ENCODE measurements at regions not wholly inside any gene's neighbourhood (a gene's known extent, or its start where the extent isn't known, plus 50 kb on each side); places are given as distances from the start of the nearest gene placed in this dataset.

- H3K4me1 ChIP-seq (ENCODE audit: control insufficient read depth in 2 of 3, insufficient read depth in 2 of 3, low read depth in 1 of 3, low read length in 3 of 3), result no peaks in the 10 kb centered on the region
- H3K4me3 ChIP-seq (ENCODE audit: low read length in 3 of 3), result no peak overlapping the region
- intact Hi-C loops (cut with DNase I), result no loop called here
- no peaks in the 10 kb centered on the region for H3K9me3 ChIP-seq (ENCODE audit: control insufficient read depth in 2 of 3, insufficient read depth in 1 of 3, low read length in 3 of 3)
- H3K36me3 ChIP-seq (ENCODE audit: control insufficient read depth in 2 of 3, insufficient read depth in 3 of 3, low read length in 3 of 3), result no peaks in the 10 kb centered on the region
- no peak overlapping the region for H3K9ac ChIP-seq (ENCODE audit: low read length in 3 of 3)
- no peak overlapping the region for H3K27ac ChIP-seq (ENCODE audit: low read depth in 2 of 2, low read length in 2 of 2)
- DNase-seq, result no peak
- FAIRE-seq, result no peak
- TF ChIP-seq, protein P1, sequence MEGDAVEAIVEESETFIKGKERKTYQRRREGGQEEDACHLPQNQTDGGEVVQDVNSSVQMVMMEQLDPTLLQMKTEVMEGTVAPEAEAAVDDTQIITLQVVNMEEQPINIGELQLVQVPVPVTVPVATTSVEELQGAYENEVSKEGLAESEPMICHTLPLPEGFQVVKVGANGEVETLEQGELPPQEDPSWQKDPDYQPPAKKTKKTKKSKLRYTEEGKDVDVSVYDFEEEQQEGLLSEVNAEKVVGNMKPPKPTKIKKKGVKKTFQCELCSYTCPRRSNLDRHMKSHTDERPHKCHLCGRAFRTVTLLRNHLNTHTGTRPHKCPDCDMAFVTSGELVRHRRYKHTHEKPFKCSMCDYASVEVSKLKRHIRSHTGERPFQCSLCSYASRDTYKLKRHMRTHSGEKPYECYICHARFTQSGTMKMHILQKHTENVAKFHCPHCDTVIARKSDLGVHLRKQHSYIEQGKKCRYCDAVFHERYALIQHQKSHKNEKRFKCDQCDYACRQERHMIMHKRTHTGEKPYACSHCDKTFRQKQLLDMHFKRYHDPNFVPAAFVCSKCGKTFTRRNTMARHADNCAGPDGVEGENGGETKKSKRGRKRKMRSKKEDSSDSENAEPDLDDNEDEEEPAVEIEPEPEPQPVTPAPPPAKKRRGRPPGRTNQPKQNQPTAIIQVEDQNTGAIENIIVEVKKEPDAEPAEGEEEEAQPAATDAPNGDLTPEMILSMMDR (IDR thresholded peaks at IDR 0.05; ENCODE audit: borderline replicate concordance, extremely low read depth, insufficient read depth), result no peak
- no peaks in the 10 kb centered on the region for H3K27me3 ChIP-seq (ENCODE audit: control insufficient read depth, insufficient read depth, low read length)
These were observed 1014.6 kb downstream of the GATA3 start for GRCh38 chr10:9069136-9069535.

GRCh38 chr10:9075420-9075819, 1020.9 kb downstream of the GATA3 start:
- H3K4me1 ChIP-seq (ENCODE audit: control insufficient read depth in 2 of 3, insufficient read depth in 2 of 3, low read depth in 1 of 3, low read length in 3 of 3), result no peaks in the 10 kb centered on the region
- H3K27ac ChIP-seq (ENCODE audit: low read depth in 2 of 2, low read length in 2 of 2), result no peak overlapping the region
- H3K4me3 ChIP-seq (ENCODE audit: low read length in 3 of 3), result no peak overlapping the region
- no peaks in the 10 kb centered on the region for H3K9me3 ChIP-seq (ENCODE audit: control insufficient read depth in 2 of 3, insufficient read depth in 1 of 3, low read length in 3 of 3)
- no peak overlapping the region for H3K9ac ChIP-seq (ENCODE audit: low read length in 3 of 3)
- no peaks in the 10 kb centered on the region for H3K27me3 ChIP-seq (ENCODE audit: control insufficient read depth, insufficient read depth, low read length)
- peak; percentile 13 for FAIRE-seq
- intact Hi-C loops (cut with DNase I), result no loop called here
- peak in 1 of 5 donors; percentile 35 for DNase-seq
- TF ChIP-seq, protein P1 (IDR thresholded peaks at IDR 0.05; ENCODE audit: borderline replicate concordance, extremely low read depth, insufficient read depth), result no peak
- no peaks in the 10 kb centered on the region for H3K36me3 ChIP-seq (ENCODE audit: control insufficient read depth in 2 of 3, insufficient read depth in 3 of 3, low read length in 3 of 3)

GRCh38 chr10:9076066-9076465, 1021.6 kb downstream of the GATA3 start:
- H3K27me3 ChIP-seq (ENCODE audit: control insufficient read depth, insufficient read depth, low read length), result no peaks in the 10 kb centered on the region
- no peak overlapping the region for H3K4me3 ChIP-seq (ENCODE audit: low read length in 3 of 3)
- DNase-seq (no peak), FAIRE-seq (no peak)
- H3K27ac ChIP-seq (ENCODE audit: low read depth in 2 of 2, low read length in 2 of 2), result no peak overlapping the region
- no peaks in the 10 kb centered on the region for H3K4me1 ChIP-seq (ENCODE audit: control insufficient read depth in 2 of 3, insufficient read depth in 2 of 3, low read depth in 1 of 3, low read length in 3 of 3)
- intact Hi-C loops (cut with DNase I), result no loop called here
- no peak overlapping the region for H3K9ac ChIP-seq (ENCODE audit: low read length in 3 of 3)
- no peaks in the 10 kb centered on the region for H3K36me3 ChIP-seq (ENCODE audit: control insufficient read depth in 2 of 3, insufficient read depth in 3 of 3, low read length in 3 of 3)
- TF ChIP-seq, protein P1 (IDR thresholded peaks at IDR 0.05; ENCODE audit: borderline replicate concordance, extremely low read depth, insufficient read depth), result no peak
- no peaks in the 10 kb centered on the region for H3K9me3 ChIP-seq (ENCODE audit: control insufficient read depth in 2 of 3, insufficient read depth in 1 of 3, low read length in 3 of 3)

DNA sequence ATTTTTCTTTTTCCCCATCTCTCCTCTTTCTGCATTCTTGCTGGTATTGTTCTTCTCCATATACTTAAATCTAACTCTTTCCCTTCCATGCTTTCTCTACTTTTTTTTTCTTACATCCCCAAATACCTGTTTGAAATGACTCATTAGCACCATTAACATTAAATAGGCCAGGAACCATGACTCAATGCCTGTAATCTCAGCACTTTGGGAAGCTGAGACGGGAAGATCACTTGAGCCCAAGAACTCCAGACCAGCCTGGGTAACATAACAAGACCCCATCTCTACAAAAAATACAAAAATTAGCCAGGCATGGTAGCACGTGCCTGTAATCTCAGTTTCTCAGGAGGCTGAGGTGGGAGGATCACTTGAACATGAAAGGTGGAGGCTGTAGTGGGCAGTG, 1026.8 kb downstream of the GATA3 start:
- Histone ChIP-seq H3K36me3 (ENCODE audit: control insufficient read depth in 2 of 3, insufficient read depth in 3 of 3, low read length in 3 of 3) (no peaks in the 10 kb centered on the region), H3K4me1 (ENCODE audit: control insufficient read depth in 2 of 3, insufficient read depth in 2 of 3, low read depth in 1 of 3, low read length in 3 of 3) (no peaks in the 10 kb centered on the region), H3K9me3 (ENCODE audit: control insufficient read depth in 2 of 3, insufficient read depth in 1 of 3, low read length in 3 of 3) (no peaks in the 10 kb centered on the region), H3K27ac (ENCODE audit: low read depth in 2 of 2, low read length in 2 of 2) (no peak overlapping the region), H3K27me3 (ENCODE audit: control insufficient read depth, insufficient read depth, low read length) (no peaks in the 10 kb centered on the region), H3K9ac (ENCODE audit: low read length in 3 of 3) (no peak overlapping the region), H3K4me3 (ENCODE audit: low read length in 3 of 3) (no peak overlapping the region)
- DNase-seq (no peak), FAIRE-seq (no peak)
- TF ChIP-seq, protein P1 (IDR thresholded peaks at IDR 0.05; ENCODE audit: borderline replicate concordance, extremely low read depth, insufficient read depth), result no peak
- intact Hi-C loops (cut with DNase I), result no loop called here

Data from kidney (tissue), 13 donors.